Mesenchymal stem cell (in vitro differentiated cells and primary cell): ENCODE measurements at regions not wholly inside any gene's neighbourhood (a gene's known extent, or its start where the extent isn't known, plus 50 kb on each side); places are given as distances from the start of the nearest gene placed in this dataset.

ENCODE experiments used
- DNase-seq: peaks from one replicate; pipeline ENCODE4 v3.0.0-alpha.2; 2013
- H2AFZ ChIP-seq: one replicate; pipeline ENCODE4 v1.6.1; 2013; ENCODE audit warnings: low read depth, mild to moderate bottlenecking, control low read depth, inconsistent platforms, low read length, moderate library complexity
- H2AK5ac ChIP-seq: 2 replicates; pipeline ENCODE4 v1.6.1; 2013; ENCODE audit warnings: low read length, moderate library complexity, mild to moderate bottlenecking, inconsistent platforms; ENCODE audit not compliant: severe bottlenecking
- H2BK120ac ChIP-seq: one replicate; pipeline ENCODE4 v1.6.1; 2013; ENCODE audit warnings: low read depth, mild to moderate bottlenecking, inconsistent platforms, low read length, moderate library complexity
- H2BK12ac ChIP-seq, 2 experiments: one replicate each; pipeline ENCODE4 v1.6.1; 2013; ENCODE audit warnings: inconsistent platforms in 2 of 2, low read length in 2 of 2, mild to moderate bottlenecking in 2 of 2, moderate library complexity in 2 of 2, control low read depth in 1 of 2
- H2BK15ac ChIP-seq: one replicate; pipeline ENCODE4 v1.6.1; 2013; ENCODE audit warnings: mild to moderate bottlenecking, low read depth, inconsistent platforms; ENCODE audit not compliant: poor library complexity, severe bottlenecking
- H2BK5ac ChIP-seq: 2 replicates; pipeline ENCODE4 v1.6.1; 2013; ENCODE audit warnings: low read depth, mild to moderate bottlenecking, low read length, control low read depth, inconsistent platforms; ENCODE audit not compliant: poor library complexity, severe bottlenecking
- H3K14ac ChIP-seq, 2 experiments: one replicate each; pipeline ENCODE4 v1.6.1; 2013; ENCODE audit warnings: inconsistent platforms in 2 of 2, low read length in 2 of 2, control low read depth in 1 of 2, mild to moderate bottlenecking in 1 of 2, moderate library complexity in 1 of 2
- H3K18ac ChIP-seq, 2 experiments: one replicate each; pipeline ENCODE4 v1.6.1; 2013; ENCODE audit warnings: inconsistent platforms in 2 of 2, low read length in 2 of 2, control low read depth in 1 of 2, low read depth in 1 of 2, mild to moderate bottlenecking in 1 of 2
- H3K23ac ChIP-seq, 2 experiments: one replicate each; pipeline ENCODE4 v1.6.1; 2013; ENCODE audit warnings: inconsistent platforms in 2 of 2, low read length in 2 of 2, mild to moderate bottlenecking in 2 of 2, moderate library complexity in 2 of 2, control low read depth in 1 of 2
- H3K27ac ChIP-seq: 2 replicates; pipeline ENCODE4 v1.5.1; 2013; ENCODE audit warnings: mild to moderate bottlenecking, moderate library complexity, low read length, control low read depth, inconsistent platforms; ENCODE audit not compliant: poor library complexity, severe bottlenecking
- H3K27me3 ChIP-seq, 2 experiments: 2 replicates each; pipeline versions ENCODE4 v1.6.1 to v1.7.0; 2013; ENCODE audit warnings: low read length in 2 of 2, mild to moderate bottlenecking in 2 of 2, moderate library complexity in 2 of 2, control low read depth in 1 of 2, inconsistent platforms in 1 of 2; ENCODE audit not compliant: control insufficient read depth in 1 of 2, insufficient read depth in 1 of 2
- H3K36me3 ChIP-seq, 2 experiments: 2 replicates each; pipeline versions ENCODE4 v1.6.1 to v1.7.0; 2013; ENCODE audit warnings: low read length in 2 of 2, control low read depth in 1 of 2, inconsistent platforms in 1 of 2, low read depth in 1 of 2, mild to moderate bottlenecking in 1 of 2; ENCODE audit not compliant: insufficient read depth in 2 of 2, control insufficient read depth in 1 of 2
- H3K4ac ChIP-seq, 2 experiments: one replicate each; pipeline ENCODE4 v1.6.1; 2013; ENCODE audit warnings: inconsistent platforms in 2 of 2, low read length in 2 of 2, mild to moderate bottlenecking in 2 of 2, moderate library complexity in 2 of 2, control low read depth in 1 of 2, low read depth in 1 of 2
- H3K4me1 ChIP-seq: 2 replicates; pipeline ENCODE4 v1.6.1; 2013; ENCODE audit warnings: low read depth, low read length, control low read depth; ENCODE audit not compliant: control insufficient read depth, insufficient read depth
- H3K4me2 ChIP-seq: 2 replicates; pipeline ENCODE4 v1.6.1; 2013; ENCODE audit warnings: low read length, mild to moderate bottlenecking, inconsistent platforms; ENCODE audit not compliant: poor library complexity, severe bottlenecking
- H3K4me3 ChIP-seq, 2 experiments: 2 replicates each; pipeline versions ENCODE4 v1.5.1 to v1.7.0; 2013; ENCODE audit warnings: low read length in 2 of 2, mild to moderate bottlenecking in 2 of 2, control low read depth in 1 of 2, low read depth in 1 of 2; ENCODE audit not compliant: insufficient read depth in 1 of 2
- H3K79me1 ChIP-seq: replicated peaks from 2 replicates; pipeline ENCODE4 v1.6.1; 2013; ENCODE audit warnings: mild to moderate bottlenecking, control low read depth, low read length, inconsistent platforms; ENCODE audit not compliant: poor library complexity, severe bottlenecking
- H3K9ac ChIP-seq: 2 replicates; pipeline ENCODE4 v1.7.0; 2013; ENCODE audit warnings: mild to moderate bottlenecking, low read length, moderate library complexity
- H3K9me3 ChIP-seq: 2 replicates; pipeline ENCODE4 v1.7.0; 2013; ENCODE audit warnings: mild to moderate bottlenecking, low read length; ENCODE audit not compliant: control insufficient read depth
- H4K8ac ChIP-seq: one replicate; pipeline ENCODE4 v1.6.1; 2013; ENCODE audit warnings: inconsistent platforms, mild to moderate bottlenecking, low read length, moderate library complexity
- H4K91ac ChIP-seq: one replicate; pipeline ENCODE4 v1.6.1; 2013; ENCODE audit warnings: mild to moderate bottlenecking, low read length, inconsistent platforms
- WGBS: methylation state at CpG from one replicate; pipeline ENCODE4 v1.1.7; 2013; ENCODE audit warnings: mixed read lengths; 5-methylcytosine and 5-hydroxymethylcytosine counted together

- H3K9ac ChIP-seq: no peak overlapping the region
- no peak for DNase-seq
- no peak overlapping the region for H4K91ac ChIP-seq
- no peaks in the 10 kb centered on the region for H3K27me3 ChIP-seq
- H2BK15ac ChIP-seq: no peak overlapping the region
- no peak overlapping the region for H3K27ac ChIP-seq
- no peak overlapping the region for H2BK5ac ChIP-seq
- no peak overlapping the region for H3K18ac ChIP-seq
- no peak overlapping the region for H3K23ac ChIP-seq
- no peaks in the 10 kb centered on the region for H3K36me3 ChIP-seq
- no peak overlapping the region for H4K8ac ChIP-seq
- H3K79me1 ChIP-seq: no peaks in the 10 kb centered on the region
- WGBS: 64% methylated on average over 6 of the region's 6 CpGs
- no peak overlapping the region for H3K14ac ChIP-seq
- H2BK120ac ChIP-seq: no peak overlapping the region
- no peak overlapping the region for H3K4me2 ChIP-seq
- no peak overlapping the region for H2AFZ ChIP-seq
- H3K9me3 ChIP-seq: peaks cover 3% of the 10 kb centered on the region
- no peak overlapping the region for H2BK12ac ChIP-seq
- H3K4me1 ChIP-seq: no peaks in the 10 kb centered on the region
- no peak overlapping the region for H2AK5ac ChIP-seq
- H3K4me3 ChIP-seq: no peak overlapping the region
- H3K4ac ChIP-seq: no peak overlapping the region
Measured at GRCh38 chr2:3968736-3969135, 265.4 kb downstream of the DCDC2C start.

GRCh38 chr2:3970791-3971651 lies 267.6 kb downstream of the DCDC2C start:
- DNase-seq: no peak
- Histone ChIP-seq H2BK120ac (no peak overlapping the region), H2BK12ac (no peak overlapping the region), H2AFZ (no peak overlapping the region), H3K14ac (no peak overlapping the region), H3K79me1 (no peaks in the 10 kb centered on the region), H3K9ac (no peak overlapping the region), H3K4me3 (no peak overlapping the region), H3K4ac (no peak overlapping the region), H2BK5ac (no peak overlapping the region), H3K36me3 (no peaks in the 10 kb centered on the region), H3K27me3 (no peaks in the 10 kb centered on the region), H4K8ac (no peak overlapping the region), H2BK15ac (no peak overlapping the region), H4K91ac (peak overlapping the region; percentile 29), H2AK5ac (no peak overlapping the region), H3K27ac (no peak overlapping the region), H3K18ac (no peak overlapping the region), H3K9me3 (peaks cover 10% of the 10 kb centered on the region), H3K4me2 (no peak overlapping the region), H3K4me1 (no peaks in the 10 kb centered on the region), H3K23ac (no peak overlapping the region)
- WGBS: 85% methylated on average over 17 of the region's 17 CpGs

GRCh38 chr2:3971652-3972192 lies 268.3 kb downstream of the DCDC2C start:
- Histone ChIP-seq H3K9ac (no peak overlapping the region), H3K14ac (no peak overlapping the region), H2AFZ (no peak overlapping the region), H3K4me3 (no peak overlapping the region), H2BK120ac (no peak overlapping the region), H3K23ac (no peak overlapping the region), H3K36me3 (no peaks in the 10 kb centered on the region), H4K91ac (peak overlapping the region; percentile 29), H3K4ac (no peak overlapping the region), H4K8ac (no peak overlapping the region), H3K18ac (no peak overlapping the region), H2AK5ac (no peak overlapping the region), H2BK5ac (no peak overlapping the region), H3K27me3 (no peaks in the 10 kb centered on the region), H3K9me3 (peaks cover 14% of the 10 kb centered on the region), H2BK15ac (no peak overlapping the region), H3K4me1 (no peaks in the 10 kb centered on the region), H3K4me2 (no peak overlapping the region), H2BK12ac (no peak overlapping the region), H3K79me1 (no peaks in the 10 kb centered on the region), H3K27ac (no peak overlapping the region)
- DNase-seq: no peak
- whole genome bisulfite sequencing: 90% methylated on average over 4 of the region's 4 CpGs

GRCh38 chr2:3972377-3972776 lies 269.0 kb downstream of the DCDC2C start:
- Histone ChIP-seq H3K79me1 (no peaks in the 10 kb centered on the region), H3K18ac (no peak overlapping the region), H3K4me3 (no peak overlapping the region), H2BK5ac (no peak overlapping the region), H3K23ac (no peak overlapping the region), H3K14ac (no peak overlapping the region), H3K9me3 (peaks cover 14% of the 10 kb centered on the region), H3K27ac (no peak overlapping the region), H3K4ac (no peak overlapping the region), H3K4me2 (no peak overlapping the region), H3K9ac (no peak overlapping the region), H3K36me3 (no peaks in the 10 kb centered on the region), H3K27me3 (no peaks in the 10 kb centered on the region), H2BK12ac (no peak overlapping the region), H4K91ac (no peak overlapping the region), H2AK5ac (no peak overlapping the region), H3K4me1 (no peaks in the 10 kb centered on the region), H2AFZ (no peak overlapping the region), H2BK15ac (no peak overlapping the region), H2BK120ac (no peak overlapping the region), H4K8ac (no peak overlapping the region)
- DNase-seq: no peak
- 78% methylated on average over 7 of the region's 9 CpGs for WGBS
